Trophoblast cell (in vitro differentiated cells and primary cell): ENCODE measurements at regions not wholly inside any gene's neighbourhood (a gene's known extent, or its start where the extent isn't known, plus 50 kb on each side); places are given as distances from the start of the nearest gene placed in this dataset.

Experiments used
- DNase-seq, 2 donors: peaks; one replicate each; pipeline ENCODE4 v3.0.0-alpha.2; 2016
- H2AFZ ChIP-seq: 2 replicates; pipeline ENCODE4 v1.6.1; 2013; ENCODE audit warnings: low read length, moderate library complexity, mild to moderate bottlenecking; ENCODE audit not compliant: insufficient read depth, poor library complexity
- H2AK5ac ChIP-seq: 2 replicates; pipeline ENCODE4 v1.6.1; 2013; ENCODE audit warnings: mild to moderate bottlenecking, low read length
- H2BK120ac ChIP-seq: 2 replicates; pipeline ENCODE4 v1.6.1; 2013; ENCODE audit warnings: low read length, mild to moderate bottlenecking, moderate library complexity; ENCODE audit not compliant: insufficient read depth, poor library complexity
- H2BK12ac ChIP-seq: 2 replicates; pipeline ENCODE4 v1.6.1; 2013; ENCODE audit warnings: mild to moderate bottlenecking, low read length, moderate library complexity
- H2BK5ac ChIP-seq: 2 replicates; pipeline ENCODE4 v1.6.1; 2013; ENCODE audit warnings: low read length, low read depth, moderate library complexity, mild to moderate bottlenecking; ENCODE audit not compliant: poor library complexity
- H3K14ac ChIP-seq: 2 replicates; pipeline ENCODE4 v1.6.1; 2013; ENCODE audit warnings: mild to moderate bottlenecking, low read length
- H3K18ac ChIP-seq: 2 replicates; pipeline ENCODE4 v1.6.1; 2013; ENCODE audit warnings: mild to moderate bottlenecking, low read length
- H3K23ac ChIP-seq: 2 replicates; pipeline ENCODE4 v1.6.1; 2013; ENCODE audit warnings: low read length
- H3K27ac ChIP-seq: 2 replicates; pipeline ENCODE4 v1.5.1; 2013; ENCODE audit warnings: low read depth, mild to moderate bottlenecking, inconsistent platforms, low read length, moderate library complexity
- H3K27me3 ChIP-seq: 2 replicates; pipeline ENCODE4 v1.6.1; 2013; ENCODE audit warnings: inconsistent platforms, mild to moderate bottlenecking, low read length, moderate library complexity; ENCODE audit not compliant: insufficient read depth
- H3K36me3 ChIP-seq, 2 experiments: 1 replicate in 1 of 2; 2 replicates in 1 of 2; pipeline ENCODE4 v1.6.1; 2013; ENCODE audit warnings: low read length in 2 of 2, mild to moderate bottlenecking in 2 of 2, moderate library complexity in 1 of 2; ENCODE audit not compliant: insufficient read depth in 2 of 2, control insufficient read depth in 1 of 2
- H3K4ac ChIP-seq: 2 replicates; pipeline ENCODE4 v1.6.1; 2013; ENCODE audit warnings: low read depth, mild to moderate bottlenecking, low read length, moderate library complexity
- H3K4me1 ChIP-seq, 2 experiments: 1 replicate in 1 of 2; 2 replicates in 1 of 2; pipeline ENCODE4 v1.6.1; 2013; ENCODE audit warnings: low read length in 2 of 2, mild to moderate bottlenecking in 2 of 2, moderate library complexity in 1 of 2; ENCODE audit not compliant: insufficient read depth in 2 of 2, control insufficient read depth in 1 of 2
- H3K4me2 ChIP-seq: 2 replicates; pipeline ENCODE4 v1.6.1; 2013; ENCODE audit warnings: inconsistent platforms, mild to moderate bottlenecking, low read length, moderate library complexity
- H3K4me3 ChIP-seq: 2 replicates; pipeline ENCODE4 v1.5.1; 2013; ENCODE audit warnings: mild to moderate bottlenecking, low read depth, low read length, inconsistent platforms
- H3K79me1 ChIP-seq: one replicate; pipeline ENCODE4 v1.6.1; 2013; ENCODE audit warnings: low read length
- H3K79me2 ChIP-seq: 2 replicates; pipeline ENCODE4 v1.6.1; 2013; ENCODE audit warnings: low read length, mild to moderate bottlenecking; ENCODE audit not compliant: control insufficient read depth, insufficient read depth, poor library complexity
- H3K9ac ChIP-seq: 2 replicates; pipeline ENCODE4 v1.6.1; 2013; ENCODE audit warnings: mild to moderate bottlenecking, low read length
- H3K9me3 ChIP-seq: 2 replicates; pipeline ENCODE4 v1.6.1; 2013; ENCODE audit warnings: low read depth, mild to moderate bottlenecking, control low read depth, inconsistent platforms, low read length; ENCODE audit not compliant: insufficient read depth
- H4K12ac ChIP-seq: 2 replicates; pipeline ENCODE4 v1.6.1; 2013; ENCODE audit warnings: low read depth, mild to moderate bottlenecking, low read length, moderate library complexity
- H4K8ac ChIP-seq: 2 replicates; pipeline ENCODE4 v1.6.1; 2013; ENCODE audit warnings: low read depth, mild to moderate bottlenecking, low read length, moderate library complexity
- H4K91ac ChIP-seq: one replicate; pipeline ENCODE4 v1.6.1; 2013; ENCODE audit warnings: low read depth, mild to moderate bottlenecking, low read length, moderate library complexity
- WGBS: extraction: QIAGEN DNeasy Blood & Tissue Kit; methylation state at CpG from one replicate; pipeline ENCODE4 v1.1.7; 2013; ENCODE audit warnings: missing lambda C conversion rate; ENCODE audit not compliant: insufficient read length, insufficient coverage; ENCODE audit errors: extremely low coverage; 5-methylcytosine and 5-hydroxymethylcytosine counted together

DNA sequence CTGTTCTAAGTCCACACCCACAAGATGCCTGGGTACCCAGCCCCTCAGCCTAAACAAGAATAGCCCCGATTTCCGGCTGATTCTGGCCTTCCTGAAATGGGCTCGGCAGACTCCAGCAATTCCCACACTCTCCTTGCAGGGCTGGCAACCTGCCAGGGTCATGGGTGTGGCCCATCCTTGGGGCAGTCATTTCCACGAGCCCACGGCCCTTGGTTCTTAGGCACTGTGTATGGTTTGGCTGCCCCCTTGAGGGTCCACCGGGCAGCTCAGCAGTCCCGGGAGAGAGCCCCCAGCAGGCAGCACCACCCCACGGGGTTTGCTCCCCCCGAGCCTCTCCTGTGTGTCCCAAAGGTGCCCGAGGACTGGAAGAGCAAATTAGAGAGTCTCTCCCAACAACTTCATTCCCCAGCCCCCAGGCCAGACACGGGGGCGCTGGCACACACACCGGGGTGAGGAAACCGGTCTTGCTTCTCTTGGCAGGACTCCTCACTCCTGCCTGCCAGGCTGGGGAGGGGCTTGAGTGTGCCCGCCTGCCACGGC, 142.2 kb downstream of the EMX2 start:
- Histone ChIP-seq H3K79me2 (no peaks in the 10 kb centered on the region), H3K36me3 (no peaks in the 10 kb centered on the region), H2AK5ac (no peak overlapping the region), H3K18ac (no peak overlapping the region), H4K8ac (no peak overlapping the region), H3K9ac (no peak overlapping the region), H2AFZ (no peak overlapping the region), H2BK12ac (no peak overlapping the region), H3K9me3 (no peaks in the 10 kb centered on the region), H3K4me1 (no peaks in the 10 kb centered on the region), H3K4ac (no peak overlapping the region), H2BK5ac (no peak overlapping the region), H2BK120ac (no peak overlapping the region), H4K91ac (no peak overlapping the region), H3K23ac (no peak overlapping the region), H3K27me3 (no peaks in the 10 kb centered on the region), H3K14ac (no peak overlapping the region), H4K12ac (no peak overlapping the region), H3K4me2 (no peak overlapping the region), H3K4me3 (no peak overlapping the region), H3K79me1 (no peaks in the 10 kb centered on the region), H3K27ac (no peak overlapping the region)
- WGBS: no CpG with 5 or more reads among the region's 16 CpGs
- DNase-seq: no peak

DNA sequence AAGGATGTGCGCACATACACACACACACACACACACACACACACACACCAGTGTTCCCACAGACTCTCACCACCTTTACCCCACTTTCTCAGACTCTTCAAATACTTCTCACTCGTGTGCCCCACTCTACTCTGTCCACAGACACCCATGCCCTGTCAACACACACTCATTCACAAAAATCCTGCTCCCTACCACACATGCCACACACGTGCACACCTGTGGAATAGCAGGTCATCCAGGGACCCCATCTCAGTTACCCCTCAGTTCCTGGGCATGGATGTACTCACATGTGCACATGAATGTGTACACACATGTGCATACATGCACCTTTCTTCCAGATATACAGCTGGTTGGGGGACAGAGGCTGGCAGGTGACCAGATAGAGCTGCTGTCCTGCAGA, 142.9 kb downstream of the EMX2 start:
- Histone ChIP-seq H4K12ac (no peak overlapping the region), H3K79me1 (no peaks in the 10 kb centered on the region), H3K4me3 (peak overlapping the region; percentile 46), H3K27ac (no peak overlapping the region), H2BK120ac (no peak overlapping the region), H2AK5ac (no peak overlapping the region), H3K4me1 (no peaks in the 10 kb centered on the region), H3K4me2 (no peak overlapping the region), H4K91ac (no peak overlapping the region), H3K9ac (no peak overlapping the region), H3K14ac (no peak overlapping the region), H4K8ac (no peak overlapping the region), H2AFZ (no peak overlapping the region), H3K18ac (no peak overlapping the region), H3K9me3 (peaks cover 2% of the 10 kb centered on the region), H3K27me3 (no peaks in the 10 kb centered on the region), H2BK12ac (no peak overlapping the region), H3K36me3 (no peaks in the 10 kb centered on the region), H3K4ac (no peak overlapping the region), H3K23ac (peak overlapping the region; percentile 70), H3K79me2 (no peaks in the 10 kb centered on the region), H2BK5ac (no peak overlapping the region)
- no CpG with 5 or more reads among the region's 3 CpGs for WGBS
- no peak for DNase-seq

DNA sequence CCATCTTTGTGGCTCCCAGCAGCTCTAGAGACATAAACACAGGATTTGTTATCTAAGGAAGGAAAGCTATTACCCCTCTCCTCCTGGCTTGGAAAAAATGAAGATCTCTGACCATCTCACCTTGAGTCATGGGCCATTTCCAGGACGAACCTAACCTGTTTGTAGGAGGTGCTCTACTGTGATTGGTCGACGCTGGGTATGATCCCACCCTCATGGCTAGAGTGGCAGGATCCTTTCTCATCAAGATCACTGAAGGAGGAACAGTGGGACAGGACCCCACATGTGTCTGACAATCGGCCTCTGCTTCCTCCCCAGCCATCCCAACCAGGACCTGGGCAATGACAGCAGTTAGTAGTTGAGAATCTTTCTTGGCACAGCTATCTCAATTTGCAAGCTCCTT, 144.1 kb downstream of the EMX2 start:
- H3K9ac ChIP-seq: no peak overlapping the region
- H2BK5ac ChIP-seq: no peak overlapping the region
- no peak overlapping the region for H3K4me3 ChIP-seq
- H4K91ac ChIP-seq: no peak overlapping the region
- H3K9me3 ChIP-seq: peaks cover 3% of the 10 kb centered on the region
- no peak overlapping the region for H3K4ac ChIP-seq
- H3K27ac ChIP-seq: no peak overlapping the region
- H3K14ac ChIP-seq: no peak overlapping the region
- no peaks in the 10 kb centered on the region for H3K36me3 ChIP-seq
- no CpG with 5 or more reads among the region's 4 CpGs for WGBS
- H3K4me1 ChIP-seq: no peaks in the 10 kb centered on the region
- no peaks in the 10 kb centered on the region for H3K27me3 ChIP-seq
- H4K12ac ChIP-seq: no peak overlapping the region
- H4K8ac ChIP-seq: no peak overlapping the region
- DNase-seq: no peak
- H2BK12ac ChIP-seq: no peak overlapping the region
- no peak overlapping the region for H2BK120ac ChIP-seq
- H2AK5ac ChIP-seq: no peak overlapping the region
- H2AFZ ChIP-seq: no peak overlapping the region
- H3K23ac ChIP-seq: no peak overlapping the region
- H3K79me1 ChIP-seq: no peaks in the 10 kb centered on the region
- H3K18ac ChIP-seq: no peak overlapping the region
- no peaks in the 10 kb centered on the region for H3K79me2 ChIP-seq
- no peak overlapping the region for H3K4me2 ChIP-seq

DNA sequence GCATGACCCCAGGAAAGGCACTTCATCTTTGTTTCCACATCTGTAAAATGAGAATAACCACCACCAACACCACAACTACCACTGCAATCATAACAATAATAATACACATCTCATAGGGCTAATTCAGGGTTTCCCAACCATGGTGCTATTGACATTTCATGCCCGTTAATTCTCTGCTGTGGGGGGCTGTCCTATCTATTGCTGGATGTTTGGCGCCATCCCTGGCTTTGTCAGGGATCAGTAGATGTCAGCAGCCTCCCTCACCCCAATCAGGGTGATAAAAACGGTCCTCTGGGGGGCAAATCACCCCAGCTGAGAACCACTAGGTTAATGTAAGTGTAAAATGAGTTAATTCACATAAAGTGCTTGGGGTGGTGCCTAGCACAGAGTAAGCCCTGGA, 145.8 kb downstream of the EMX2 start:
- no peak for DNase-seq
- Histone ChIP-seq H3K18ac (no peak overlapping the region), H3K27me3 (no peaks in the 10 kb centered on the region), H3K4me2 (no peak overlapping the region), H2BK5ac (no peak overlapping the region), H2AK5ac (no peak overlapping the region), H3K79me1 (no peaks in the 10 kb centered on the region), H3K23ac (no peak overlapping the region), H2AFZ (no peak overlapping the region), H2BK120ac (no peak overlapping the region), H2BK12ac (no peak overlapping the region), H4K91ac (no peak overlapping the region), H3K36me3 (no peaks in the 10 kb centered on the region), H3K9ac (no peak overlapping the region), H3K4me1 (no peaks in the 10 kb centered on the region), H4K12ac (no peak overlapping the region), H3K4ac (no peak overlapping the region), H3K79me2 (no peaks in the 10 kb centered on the region), H3K9me3 (peaks cover 3% of the 10 kb centered on the region), H3K14ac (no peak overlapping the region), H3K4me3 (no peak overlapping the region), H4K8ac (no peak overlapping the region), H3K27ac (no peak overlapping the region)
- no CpG with 5 or more reads among the region's 3 CpGs for WGBS
